ENCODE measurements at regions not wholly inside any gene's neighbourhood (a gene's known extent, or its start where the extent isn't known, plus 50 kb on each side); places are given as distances from the start of the nearest gene placed in this dataset.

- DNase-seq: no peak
- Mint-ChIP-seq H3K36me3 (no peaks in the 10 kb centered on the region), H3K27me3 (peaks cover 8% of the 10 kb centered on the region), H3K4me3 (no peak overlapping the region), H3K27ac (no peak overlapping the region), H3K9me3 (peaks cover 1% of the 10 kb centered on the region), H3K4me1 (peaks cover 15% of the 10 kb centered on the region)
- POLR2A ChIA-PET: no interaction called here
- ATAC-seq (ENCODE audit: low read depth): no peak
Measured at GRCh38 chr15:57767481-57767880, 61.0 kb downstream of the POLR2M start.

DNA sequence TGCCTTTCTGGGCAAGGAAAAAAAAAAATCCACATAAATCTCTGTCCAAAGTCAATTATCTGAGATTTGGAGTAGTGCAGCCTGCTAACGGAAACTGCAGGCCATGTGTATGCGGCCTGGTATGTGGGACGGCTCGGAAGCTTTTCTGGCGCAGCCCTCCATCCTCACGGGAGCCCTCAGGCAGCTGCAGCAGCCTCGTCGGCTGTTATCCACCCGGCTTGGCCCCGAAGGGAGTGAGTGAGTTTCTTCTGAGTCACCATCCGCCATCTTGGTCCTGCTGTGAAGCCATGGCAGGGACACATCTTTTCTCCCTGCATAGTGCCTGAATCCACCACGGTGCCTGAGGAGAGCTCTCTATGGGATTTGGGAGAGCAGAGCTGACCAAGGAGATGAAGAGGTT lies 62.8 kb downstream of the POLR2M start:
- H3K36me3 Mint-ChIP-seq: no peaks in the 10 kb centered on the region
- ATAC-seq (ENCODE audit: low read depth): no peak

GRCh38 chr15:57770495-57770894 lies 64.0 kb downstream of the POLR2M start:
- H3K27ac Mint-ChIP-seq: no peak overlapping the region
- H3K36me3 Mint-ChIP-seq: no peaks in the 10 kb centered on the region
- H3K4me1 Mint-ChIP-seq: peaks cover 15% of the 10 kb centered on the region
- no peaks in the 10 kb centered on the region for H3K9me3 Mint-ChIP-seq
- no peaks in the 10 kb centered on the region for H3K27me3 Mint-ChIP-seq
- ATAC-seq (ENCODE audit: low read depth) (no peak), DNase-seq (no peak)
- H3K4me3 Mint-ChIP-seq: no peak overlapping the region
- POLR2A ChIA-PET: no interaction called here

More for the DNA sequence above, 62.8 kb downstream of the POLR2M start:
- no peak overlapping the region for H3K27ac Mint-ChIP-seq
- peaks cover 2% of the 10 kb centered on the region for H3K27me3 Mint-ChIP-seq
- H3K9me3 Mint-ChIP-seq: no peaks in the 10 kb centered on the region
- DNase-seq: no peak
- no peak overlapping the region for H3K4me3 Mint-ChIP-seq
- peaks cover 15% of the 10 kb centered on the region for H3K4me1 Mint-ChIP-seq
- POLR2A ChIA-PET: no interaction called here

- Mint-ChIP-seq H3K36me3 (no peaks in the 10 kb centered on the region), H3K27ac (no peak overlapping the region), H3K4me3 (no peak overlapping the region), H3K4me1 (peaks cover 19% of the 10 kb centered on the region), H3K27me3 (no peaks in the 10 kb centered on the region), H3K9me3 (no peaks in the 10 kb centered on the region)
- POLR2A ChIA-PET: no interaction called here
- no peak for ATAC-seq (ENCODE audit: low read depth)
- no peak for DNase-seq
Measured at GRCh38 chr15:57772223-57772957, 65.9 kb downstream of the POLR2M start.

- no peak overlapping the region for H3K4me3 Mint-ChIP-seq
- ATAC-seq (ENCODE audit: low read depth): no peak
- H3K36me3 Mint-ChIP-seq: no peaks in the 10 kb centered on the region
- H3K27me3 Mint-ChIP-seq: no peaks in the 10 kb centered on the region
- POLR2A ChIA-PET: no interaction called here
- H3K4me1 Mint-ChIP-seq: peaks cover 14% of the 10 kb centered on the region
- H3K9me3 Mint-ChIP-seq: no peaks in the 10 kb centered on the region
- H3K27ac Mint-ChIP-seq: no peak overlapping the region
- no peak for DNase-seq
Measured at GRCh38 chr15:57773051-57773450, 66.5 kb downstream of the POLR2M start.

DNA sequence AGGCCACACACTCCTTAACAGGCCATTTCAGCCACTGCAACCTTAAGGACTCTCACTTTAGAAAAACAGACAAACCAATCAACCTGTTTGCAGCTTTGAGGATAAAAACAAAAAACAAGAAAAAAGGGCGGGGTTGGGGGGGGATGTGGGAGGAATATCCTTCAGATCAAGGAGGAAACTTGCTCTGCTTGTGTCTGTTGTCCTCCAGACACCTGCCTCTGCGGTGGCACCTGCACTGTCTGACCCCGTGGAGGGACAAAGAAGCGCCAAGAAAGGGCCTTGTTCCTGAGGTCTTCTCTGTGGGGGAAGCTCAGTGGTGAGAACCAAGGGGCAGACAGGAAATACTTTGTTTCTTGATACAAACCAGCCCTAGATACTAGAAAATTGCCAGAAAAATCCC lies 70.5 kb downstream of the POLR2M start:
- H3K27ac Mint-ChIP-seq: no peak overlapping the region

GRCh38 chr15:57780471-57780870 lies 74.0 kb downstream of the POLR2M start:
- ATAC-seq (ENCODE audit: low read depth) (no peak), DNase-seq (no peak)
- Mint-ChIP-seq H3K4me3 (no peak overlapping the region), H3K4me1 (peaks cover 11% of the 10 kb centered on the region), H3K27me3 (peaks cover 9% of the 10 kb centered on the region), H3K27ac (no peak overlapping the region), H3K9me3 (no peaks in the 10 kb centered on the region), H3K36me3 (no peaks in the 10 kb centered on the region)
- POLR2A ChIA-PET: no interaction called here

More for the DNA sequence above, 70.5 kb downstream of the POLR2M start:
- Mint-ChIP-seq H3K36me3 (no peaks in the 10 kb centered on the region), H3K9me3 (no peaks in the 10 kb centered on the region), H3K4me3 (no peak overlapping the region), H3K27me3 (peaks cover 2% of the 10 kb centered on the region), H3K4me1 (peaks cover 13% of the 10 kb centered on the region)
- ATAC-seq (ENCODE audit: low read depth) (no peak), DNase-seq (no peak)
- POLR2A ChIA-PET: interaction anchor here (0.5 kb wide), 1 partner anchor 114 kb away, joined by 4 read pairs; no protein-coding TSS in a partner anchor

- Mint-ChIP-seq H3K27ac (no peak overlapping the region), H3K27me3 (peaks cover 16% of the 10 kb centered on the region), H3K4me1 (peaks cover 5% of the 10 kb centered on the region), H3K9me3 (no peaks in the 10 kb centered on the region), H3K36me3 (no peaks in the 10 kb centered on the region), H3K4me3 (no peak overlapping the region)
- ATAC-seq (ENCODE audit: low read depth) (no peak), DNase-seq (no peak)
- POLR2A ChIA-PET: no interaction called here
Measured at GRCh38 chr15:57782731-57783130, 76.2 kb downstream of the POLR2M start.

- no peak overlapping the region for H3K27ac Mint-ChIP-seq
- peaks cover 5% of the 10 kb centered on the region for H3K4me1 Mint-ChIP-seq
Measured at GRCh38 chr15:57784081-57784511, 77.6 kb downstream of the POLR2M start.

GRCh38 chr15:57785039-57785438 lies 78.5 kb downstream of the POLR2M start:
- H3K4me1 Mint-ChIP-seq: peaks cover 5% of the 10 kb centered on the region
- no peak overlapping the region for H3K27ac Mint-ChIP-seq
- H3K4me3 Mint-ChIP-seq: no peak overlapping the region
- H3K36me3 Mint-ChIP-seq: no peaks in the 10 kb centered on the region
- no peaks in the 10 kb centered on the region for H3K9me3 Mint-ChIP-seq
- no peak for ATAC-seq (ENCODE audit: low read depth)
- H3K27me3 Mint-ChIP-seq: peaks cover 17% of the 10 kb centered on the region
- POLR2A ChIA-PET: no interaction called here
- DNase-seq: no peak

More at GRCh38 chr15:57784081-57784511, 77.6 kb downstream of the POLR2M start:
- DNase-seq (no peak), ATAC-seq (ENCODE audit: low read depth) (no peak)
- Mint-ChIP-seq H3K9me3 (no peaks in the 10 kb centered on the region), H3K36me3 (no peaks in the 10 kb centered on the region), H3K27me3 (peaks cover 19% of the 10 kb centered on the region), H3K4me3 (no peak overlapping the region)
- POLR2A ChIA-PET: no interaction called here

GRCh38 chr15:57785959-57786358 lies 79.4 kb downstream of the POLR2M start:
- Mint-ChIP-seq H3K4me1 (peaks cover 5% of the 10 kb centered on the region), H3K27me3 (peaks cover 17% of the 10 kb centered on the region), H3K4me3 (no peak overlapping the region), H3K36me3 (no peaks in the 10 kb centered on the region), H3K9me3 (no peaks in the 10 kb centered on the region), H3K27ac (no peak overlapping the region)
- no peak for ATAC-seq (ENCODE audit: low read depth)
- DNase-seq: no peak
- POLR2A ChIA-PET: no interaction called here

DNA sequence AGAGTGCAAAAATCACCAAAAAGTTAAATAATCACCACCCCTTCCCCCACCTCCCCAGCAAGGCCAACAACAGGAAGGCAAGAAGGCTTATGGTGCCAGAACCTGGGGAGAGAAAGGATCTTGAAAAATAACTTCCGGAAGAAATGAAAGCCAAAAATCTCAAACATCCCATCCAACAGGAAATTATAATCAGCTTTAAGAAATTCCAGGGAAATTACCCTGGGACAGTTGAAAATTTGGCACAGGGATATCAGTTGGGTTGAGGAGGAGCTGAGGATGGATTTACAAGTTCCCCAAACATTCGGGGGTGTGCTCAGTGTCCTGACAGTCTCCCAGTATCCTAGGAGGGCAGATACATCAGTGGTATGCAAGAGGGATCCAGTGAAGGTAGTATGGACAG lies 82.7 kb downstream of the POLR2M start:
- H3K9me3 Mint-ChIP-seq: no peaks in the 10 kb centered on the region
- DNase-seq (no peak), ATAC-seq (ENCODE audit: low read depth) (no peak)
- H3K4me1 Mint-ChIP-seq: peaks cover 3% of the 10 kb centered on the region
- peaks cover 20% of the 10 kb centered on the region for H3K27me3 Mint-ChIP-seq
- no peak overlapping the region for H3K4me3 Mint-ChIP-seq
- no peak overlapping the region for H3K27ac Mint-ChIP-seq
- H3K36me3 Mint-ChIP-seq: no peaks in the 10 kb centered on the region
- POLR2A ChIA-PET: no interaction called here

- Mint-ChIP-seq H3K9me3 (no peaks in the 10 kb centered on the region), H3K4me1 (no peaks in the 10 kb centered on the region), H3K36me3 (no peaks in the 10 kb centered on the region), H3K4me3 (no peak overlapping the region), H3K27ac (no peak overlapping the region), H3K27me3 (peaks cover 7% of the 10 kb centered on the region)
- DNase-seq (no peak), ATAC-seq (ENCODE audit: low read depth) (no peak)
- POLR2A ChIA-PET: no interaction called here
Measured at GRCh38 chr15:57792724-57793449, 86.4 kb downstream of the POLR2M start.

DNA sequence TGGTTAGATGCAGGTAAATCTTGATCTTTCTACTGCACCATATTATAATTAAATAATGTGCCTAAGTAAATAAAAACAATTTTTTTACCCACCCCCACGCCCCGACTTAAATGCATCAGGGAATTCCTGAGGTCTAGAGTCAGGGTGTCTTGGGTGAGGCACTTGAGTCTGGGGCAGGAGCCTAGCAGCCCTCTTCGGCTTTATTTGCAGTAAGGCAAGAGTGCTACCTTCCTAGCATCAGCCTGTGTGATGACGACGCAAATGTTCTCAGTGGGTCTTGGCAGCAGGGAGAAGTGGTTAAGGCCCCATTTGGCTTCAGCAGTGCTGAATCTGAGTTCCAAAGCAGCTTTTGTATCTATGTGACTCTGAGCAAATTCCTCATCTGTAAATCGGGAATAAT lies 88.7 kb downstream of the POLR2M start:
- no peak overlapping the region for H3K27ac Mint-ChIP-seq
- H3K4me3 Mint-ChIP-seq: no peak overlapping the region
- POLR2A ChIA-PET: no interaction called here
- H3K4me1 Mint-ChIP-seq: no peaks in the 10 kb centered on the region
- ATAC-seq (ENCODE audit: low read depth) (no peak), DNase-seq (no peak)
- no peaks in the 10 kb centered on the region for H3K36me3 Mint-ChIP-seq
- H3K27me3 Mint-ChIP-seq: peaks cover 8% of the 10 kb centered on the region
- peaks cover under 1% of the 10 kb centered on the region for H3K9me3 Mint-ChIP-seq
